ENCODE measurements at regions not wholly inside any gene's neighbourhood (a gene's known extent, or its start where the extent isn't known, plus 50 kb on each side); places are given as distances from the start of the nearest gene placed in this dataset.

- Mint-ChIP-seq H3K27ac (ENCODE audit: unreplicated experiment) (no peak overlapping the region), H3K4me1 (ENCODE audit: unreplicated experiment) (no peaks in the 10 kb centered on the region), H3K36me3 (ENCODE audit: low read depth, unreplicated experiment) (peaks cover 6% of the 10 kb centered on the region), H3K27me3 (ENCODE audit: unreplicated experiment) (peaks cover 2% of the 10 kb centered on the region), H3K4me3 (ENCODE audit: unreplicated experiment) (no peak overlapping the region), H3K9me3 (ENCODE audit: unreplicated experiment) (peaks cover 34% of the 10 kb centered on the region)
- TF ChIP-seq CTCF (IDR thresholded peaks at IDR 0.05; ENCODE audit: unreplicated experiment), result no peak
- DNase-seq (ENCODE audit: low spot score), result no peak
Measured at GRCh38 chr1:4318720-4319119, 335.7 kb upstream of the AJAP1 start.

DNA sequence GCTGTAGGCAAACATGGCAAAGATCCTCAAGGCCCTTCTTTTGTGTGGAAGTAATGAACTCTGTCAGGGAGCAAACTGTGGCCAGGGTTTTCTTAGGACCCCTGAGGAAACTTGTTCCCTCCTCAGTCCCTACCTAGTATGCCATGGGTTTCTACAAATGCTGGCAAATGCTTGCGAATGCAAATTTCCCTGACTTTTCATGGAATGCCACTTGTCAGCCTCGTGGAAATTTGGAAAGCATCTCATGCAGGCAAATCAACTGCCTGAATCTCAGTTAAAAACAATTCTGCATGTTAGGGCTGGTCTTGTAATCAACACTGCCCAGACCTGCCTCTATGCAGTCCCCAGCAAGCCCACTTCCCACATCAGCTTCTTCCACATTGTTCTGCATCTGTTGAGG lies 334.9 kb upstream of the AJAP1 start:
- Mint-ChIP-seq H3K4me1 (ENCODE audit: unreplicated experiment) (no peaks in the 10 kb centered on the region), H3K9me3 (ENCODE audit: unreplicated experiment) (peaks cover 38% of the 10 kb centered on the region), H3K27ac (ENCODE audit: unreplicated experiment) (no peak overlapping the region)

GRCh38 chr1:4322881-4323280 lies 331.5 kb upstream of the AJAP1 start:
- TF ChIP-seq CTCF (IDR thresholded peaks at IDR 0.05; ENCODE audit: unreplicated experiment), result no peak
- no peak overlapping the region for H3K27ac Mint-ChIP-seq (ENCODE audit: unreplicated experiment)
- DNase-seq (ENCODE audit: low spot score), result no peak
- H3K9me3 Mint-ChIP-seq (ENCODE audit: unreplicated experiment), result peaks cover 39% of the 10 kb centered on the region
- no peaks in the 10 kb centered on the region for H3K4me1 Mint-ChIP-seq (ENCODE audit: unreplicated experiment)
- H3K4me3 Mint-ChIP-seq (ENCODE audit: unreplicated experiment), result no peak overlapping the region
- peaks cover 8% of the 10 kb centered on the region for H3K27me3 Mint-ChIP-seq (ENCODE audit: unreplicated experiment)
- peaks cover 15% of the 10 kb centered on the region for H3K36me3 Mint-ChIP-seq (ENCODE audit: low read depth, unreplicated experiment)

More for the DNA sequence above, 334.9 kb upstream of the AJAP1 start:
- no peak for DNase-seq (ENCODE audit: low spot score)
- no peak for TF ChIP-seq CTCF (IDR thresholded peaks at IDR 0.05; ENCODE audit: unreplicated experiment)
- Mint-ChIP-seq H3K36me3 (ENCODE audit: low read depth, unreplicated experiment) (peaks cover 9% of the 10 kb centered on the region), H3K27me3 (ENCODE audit: unreplicated experiment) (peaks cover 4% of the 10 kb centered on the region), H3K4me3 (ENCODE audit: unreplicated experiment) (no peak overlapping the region)

GRCh38 chr1:4323309-4323708 lies 331.1 kb upstream of the AJAP1 start:
- no peaks in the 10 kb centered on the region for H3K4me1 Mint-ChIP-seq (ENCODE audit: unreplicated experiment)
- peaks cover 8% of the 10 kb centered on the region for H3K27me3 Mint-ChIP-seq (ENCODE audit: unreplicated experiment)
- H3K36me3 Mint-ChIP-seq (ENCODE audit: low read depth, unreplicated experiment), result peaks cover 15% of the 10 kb centered on the region
- no peak for TF ChIP-seq CTCF (IDR thresholded peaks at IDR 0.05; ENCODE audit: unreplicated experiment)
- H3K4me3 Mint-ChIP-seq (ENCODE audit: unreplicated experiment), result no peak overlapping the region
- no peak for DNase-seq (ENCODE audit: low spot score)
- H3K27ac Mint-ChIP-seq (ENCODE audit: unreplicated experiment), result no peak overlapping the region
- H3K9me3 Mint-ChIP-seq (ENCODE audit: unreplicated experiment), result peaks cover 41% of the 10 kb centered on the region

DNA sequence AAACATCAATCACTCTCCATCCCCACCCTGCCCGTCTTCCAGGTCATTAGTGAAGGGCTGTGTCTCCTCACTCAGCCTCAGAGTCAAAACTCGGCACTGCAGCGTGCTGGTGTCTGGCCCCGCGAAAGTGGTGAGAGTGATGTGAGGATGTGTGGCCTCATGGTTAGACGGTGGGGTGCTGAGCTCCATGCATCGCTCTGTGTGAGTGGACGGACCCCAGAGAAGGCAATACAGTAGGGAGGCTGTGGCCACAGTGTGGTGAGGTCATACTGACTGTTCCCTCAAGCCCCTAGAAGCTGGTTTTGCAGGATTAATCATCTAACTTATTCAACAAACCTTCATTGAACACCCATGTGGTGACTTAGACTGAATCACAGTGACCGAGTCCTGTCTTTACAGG lies 329.9 kb upstream of the AJAP1 start:
- Mint-ChIP-seq H3K27me3 (ENCODE audit: unreplicated experiment) (peaks cover 8% of the 10 kb centered on the region), H3K36me3 (ENCODE audit: low read depth, unreplicated experiment) (peaks cover 15% of the 10 kb centered on the region), H3K27ac (ENCODE audit: unreplicated experiment) (no peak overlapping the region), H3K9me3 (ENCODE audit: unreplicated experiment) (peaks cover 47% of the 10 kb centered on the region), H3K4me3 (ENCODE audit: unreplicated experiment) (no peak overlapping the region), H3K4me1 (ENCODE audit: unreplicated experiment) (no peaks in the 10 kb centered on the region)
- DNase-seq (ENCODE audit: low spot score), result no peak
- TF ChIP-seq CTCF (IDR thresholded peaks at IDR 0.05; ENCODE audit: unreplicated experiment), result no peak
